Skeletal muscle satellite cell (primary cell): ENCODE measurements at regions not wholly inside any gene's neighbourhood (a gene's known extent, or its start where the extent isn't known, plus 50 kb on each side); places are given as distances from the start of the nearest gene placed in this dataset.
"Not testable (repeated sequence)": the region's sequence is repeated elsewhere in the genome, so short reads cannot be mapped to it uniquely, and the experiment has no call there.

Experiments
- H3K27me3 ChIP-seq: 2 replicates; pipeline ENCODE4 v1.7.0; 2013; ENCODE audit warnings: low read length; ENCODE audit not compliant: control insufficient read depth, insufficient read depth
- H3K36me3 ChIP-seq: 2 replicates; pipeline ENCODE4 v1.7.0; 2013; ENCODE audit warnings: mild to moderate bottlenecking, control low read depth, low read length; ENCODE audit not compliant: insufficient read depth
- H3K4me1 ChIP-seq: 2 replicates; pipeline ENCODE4 v1.7.0; 2013; ENCODE audit warnings: low read length; ENCODE audit not compliant: control insufficient read depth, insufficient read depth
- H3K4me2 ChIP-seq: 2 replicates; pipeline ENCODE4 v1.7.0; 2013; ENCODE audit warnings: mild to moderate bottlenecking, low read length
- H3K4me3 ChIP-seq: 2 replicates; pipeline ENCODE4 v1.7.0; 2013; ENCODE audit warnings: low read length
- H3K9ac ChIP-seq: 2 replicates; pipeline ENCODE4 v1.7.0; 2013; ENCODE audit warnings: mild to moderate bottlenecking, low read depth, low read length, moderate library complexity
- H3K9me3 ChIP-seq: replicated peaks from 2 replicates; pipeline ENCODE4 v1.7.0; 2013; ENCODE audit warnings: mild to moderate bottlenecking, control low read depth, low read length

- H3K9me3 ChIP-seq, H3K27me3 ChIP-seq, H3K4me1 ChIP-seq, H3K9ac ChIP-seq, H3K4me3 ChIP-seq, H3K4me2 ChIP-seq, H3K36me3 ChIP-seq: not testable (repeated sequence)
These were observed 184.0 kb downstream of the EDEM1 start for GRCh38 chr3:5371555-5371954.

GRCh38 chr3:5376761-5377160, 189.3 kb downstream of the EDEM1 start:
- no peaks in the 10 kb centered on the region for H3K4me1 ChIP-seq
- H3K4me3 ChIP-seq: no peak overlapping the region
- no peaks in the 10 kb centered on the region for H3K36me3 ChIP-seq
- peaks cover 3% of the 10 kb centered on the region for H3K9me3 ChIP-seq
- H3K9ac ChIP-seq: no peak overlapping the region
- H3K4me2 ChIP-seq: no peak overlapping the region
- H3K27me3 ChIP-seq: no peaks in the 10 kb centered on the region

- H3K4me3 ChIP-seq, H3K36me3 ChIP-seq, H3K4me1 ChIP-seq, H3K4me2 ChIP-seq, H3K9ac ChIP-seq, H3K27me3 ChIP-seq, H3K9me3 ChIP-seq: not testable (repeated sequence)
These were observed 191.8 kb downstream of the EDEM1 start for GRCh38 chr3:5379266-5379665.

- H3K9me3 ChIP-seq, H3K27me3 ChIP-seq, H3K4me3 ChIP-seq, H3K4me1 ChIP-seq, H3K4me2 ChIP-seq, H3K36me3 ChIP-seq, H3K9ac ChIP-seq: not testable (repeated sequence)
These were observed 196.2 kb downstream of the EDEM1 start for GRCh38 chr3:5383486-5384263.

- no peaks in the 10 kb centered on the region for H3K4me1 ChIP-seq
- no peaks in the 10 kb centered on the region for H3K9me3 ChIP-seq
- H3K4me3 ChIP-seq: no peak overlapping the region
- no peak overlapping the region for H3K4me2 ChIP-seq
- no peaks in the 10 kb centered on the region for H3K27me3 ChIP-seq
- H3K36me3 ChIP-seq: no peaks in the 10 kb centered on the region
- no peak overlapping the region for H3K9ac ChIP-seq
These were observed 197.2 kb downstream of the EDEM1 start for GRCh38 chr3:5384557-5385236.

- Histone ChIP-seq H3K36me3 (no peaks in the 10 kb centered on the region), H3K9ac (no peak overlapping the region), H3K4me3 (no peak overlapping the region), H3K9me3 (no peaks in the 10 kb centered on the region), H3K4me1 (no peaks in the 10 kb centered on the region), H3K27me3 (no peaks in the 10 kb centered on the region), H3K4me2 (no peak overlapping the region)
These were observed 200.6 kb downstream of the EDEM1 start for GRCh38 chr3:5388091-5388490.

GRCh38 chr3:5389057-5389456, 201.6 kb downstream of the EDEM1 start:
- no peaks in the 10 kb centered on the region for H3K4me1 ChIP-seq
- H3K36me3 ChIP-seq: no peaks in the 10 kb centered on the region
- no peak overlapping the region for H3K9ac ChIP-seq
- no peak overlapping the region for H3K4me3 ChIP-seq
- H3K27me3 ChIP-seq: no peaks in the 10 kb centered on the region
- no peak overlapping the region for H3K4me2 ChIP-seq
- no peaks in the 10 kb centered on the region for H3K9me3 ChIP-seq

- Histone ChIP-seq H3K27me3 (no peaks in the 10 kb centered on the region), H3K36me3 (no peaks in the 10 kb centered on the region), H3K4me2 (no peak overlapping the region), H3K9ac (no peak overlapping the region), H3K4me1 (no peaks in the 10 kb centered on the region), H3K4me3 (no peak overlapping the region), H3K9me3 (no peaks in the 10 kb centered on the region)
These were observed 202.7 kb downstream of the EDEM1 start for GRCh38 chr3:5390221-5390620.

- H3K9ac ChIP-seq: no peak overlapping the region
- no peak overlapping the region for H3K4me3 ChIP-seq
- no peak overlapping the region for H3K4me2 ChIP-seq
These were observed 203.6 kb downstream of the EDEM1 start for GRCh38 chr3:5390936-5391625.

GRCh38 chr3:5401002-5401401, 213.5 kb downstream of the EDEM1 start:
- no peaks in the 10 kb centered on the region for H3K9me3 ChIP-seq
- H3K4me2 ChIP-seq: no peak overlapping the region
- no peaks in the 10 kb centered on the region for H3K27me3 ChIP-seq

More at GRCh38 chr3:5390936-5391625, 203.6 kb downstream of the EDEM1 start:
- H3K36me3 ChIP-seq: no peaks in the 10 kb centered on the region
- no peaks in the 10 kb centered on the region for H3K9me3 ChIP-seq
- H3K4me1 ChIP-seq: no peaks in the 10 kb centered on the region
- H3K27me3 ChIP-seq: no peaks in the 10 kb centered on the region

GRCh38 chr3:5404718-5405117, 217.2 kb downstream of the EDEM1 start:
- no peak overlapping the region for H3K4me2 ChIP-seq
- H3K36me3 ChIP-seq: no peaks in the 10 kb centered on the region
- no peak overlapping the region for H3K9ac ChIP-seq
- H3K4me1 ChIP-seq: no peaks in the 10 kb centered on the region
- peaks cover 2% of the 10 kb centered on the region for H3K9me3 ChIP-seq
- no peak overlapping the region for H3K4me3 ChIP-seq
- no peaks in the 10 kb centered on the region for H3K27me3 ChIP-seq

More at GRCh38 chr3:5401002-5401401, 213.5 kb downstream of the EDEM1 start:
- no peak overlapping the region for H3K4me3 ChIP-seq
- no peak overlapping the region for H3K9ac ChIP-seq
- H3K4me1 ChIP-seq: no peaks in the 10 kb centered on the region
- no peaks in the 10 kb centered on the region for H3K36me3 ChIP-seq
